ENCODE measurements at regions not wholly inside any gene's neighbourhood (a gene's known extent, or its start where the extent isn't known, plus 50 kb on each side); places are given as distances from the start of the nearest gene placed in this dataset.

- Histone ChIP-seq H3K9me3 (ENCODE audit: low read depth) (no peaks in the 10 kb centered on the region), H3K4me2 (ENCODE audit: unreplicated experiment) (no peak overlapping the region), H3K9ac (no peak overlapping the region), H3K79me2 (ENCODE audit: insufficient read depth) (no peaks in the 10 kb centered on the region), H3K9me2 (ENCODE audit: insufficient read depth) (no peaks in the 10 kb centered on the region), H2AFZ (no peak overlapping the region), H3K36me3 (ENCODE audit: low read depth) (no peaks in the 10 kb centered on the region), H4K20me1 (ENCODE audit: insufficient read depth) (no peaks in the 10 kb centered on the region), H3F3A (ENCODE audit: insufficient read depth) (no peaks in the 10 kb centered on the region), H3K4me1 (ENCODE audit: insufficient read depth) (peaks cover 12% of the 10 kb centered on the region), H3K27me3 (replicated peaks; ENCODE audit: insufficient read depth) (peaks cover 30% of the 10 kb centered on the region), H3K4me3 (no peak overlapping the region), H3K27ac (no peak overlapping the region)
- no peak for TF ChIP-seq EZH2phosphoT487 (IDR thresholded peaks at IDR 0.05; ENCODE audit: insufficient read depth, low read depth)
- TF ChIP-seq EZH2 (IDR thresholded peaks at IDR 0.05; ENCODE audit: insufficient read depth, poor library complexity, severe bottlenecking) = no peak
- in situ Hi-C loops (cut with MboI) = no loop called here
- no peak for DNase-seq
- 70 to 71% methylated on average over 5 of the region's 5 CpGs for WGBS, 2 experiments (ENCODE audit: low coverage in 1 of 2, low lambda C conversion rate in 2 of 2, missing lambda C conversion rate in 2 of 2)
These were observed 209.2 kb downstream of the FOXL1 start for GRCh38 chr16:86787538-86787937.

GRCh38 chr16:86789621-86790051 is 211.3 kb downstream of the FOXL1 start:
- H4K20me1 ChIP-seq (ENCODE audit: insufficient read depth) = no peaks in the 10 kb centered on the region
- H3K27me3 ChIP-seq (replicated peaks; ENCODE audit: insufficient read depth) = peaks cover 50% of the 10 kb centered on the region
- peak; percentile 45 for DNase-seq
- H3K9me2 ChIP-seq (ENCODE audit: insufficient read depth) = no peaks in the 10 kb centered on the region
- H3F3A ChIP-seq (ENCODE audit: insufficient read depth) = no peaks in the 10 kb centered on the region
- no peaks in the 10 kb centered on the region for H3K36me3 ChIP-seq (ENCODE audit: low read depth)
- H3K4me1 ChIP-seq (ENCODE audit: insufficient read depth) = no peaks in the 10 kb centered on the region; the same call in 1 of the 2 replicates
- no peaks in the 10 kb centered on the region for H3K79me2 ChIP-seq (ENCODE audit: insufficient read depth)
- H3K4me3 ChIP-seq = no peak overlapping the region
- in situ Hi-C loops (cut with MboI) = no loop called here
- WGBS, 2 experiments (ENCODE audit: low coverage in 1 of 2, low lambda C conversion rate in 2 of 2, missing lambda C conversion rate in 2 of 2) = 47 to 49% methylated on average over 12 to 13 of the region's 13 CpGs
- no peak for TF ChIP-seq EZH2 (IDR thresholded peaks at IDR 0.05; ENCODE audit: insufficient read depth, poor library complexity, severe bottlenecking)
- no peak overlapping the region for H2AFZ ChIP-seq
- no peak overlapping the region for H3K9ac ChIP-seq
- H3K9me3 ChIP-seq (ENCODE audit: low read depth) = no peaks in the 10 kb centered on the region
- H3K27ac ChIP-seq = no peak overlapping the region
- H3K4me2 ChIP-seq (ENCODE audit: unreplicated experiment) = no peak overlapping the region

- H3K27me3 ChIP-seq (replicated peaks; ENCODE audit: insufficient read depth) = peaks cover 62% of the 10 kb centered on the region
- in situ Hi-C loops (cut with MboI) = no loop called here
- WGBS, 2 experiments (ENCODE audit: low coverage in 1 of 2, low lambda C conversion rate in 2 of 2, missing lambda C conversion rate in 2 of 2) = 64 to 65% methylated on average over 20 of the region's 20 CpGs
- H3K27ac ChIP-seq = no peak overlapping the region
- no peaks in the 10 kb centered on the region for H3K4me1 ChIP-seq (ENCODE audit: insufficient read depth)
- no peak for DNase-seq
- TF ChIP-seq EZH2phosphoT487 (IDR thresholded peaks at IDR 0.05; ENCODE audit: insufficient read depth, low read depth) = no peak
- no peak for TF ChIP-seq EZH2 (IDR thresholded peaks at IDR 0.05; ENCODE audit: insufficient read depth, poor library complexity, severe bottlenecking)
- no peak overlapping the region for H3K4me3 ChIP-seq
- H3K4me2 ChIP-seq (ENCODE audit: unreplicated experiment) = no peak overlapping the region
- no peaks in the 10 kb centered on the region for H3K79me2 ChIP-seq (ENCODE audit: insufficient read depth)
- no peaks in the 10 kb centered on the region for H3K9me2 ChIP-seq (ENCODE audit: insufficient read depth)
- H3K9me3 ChIP-seq (ENCODE audit: low read depth) = no peaks in the 10 kb centered on the region
- no peak overlapping the region for H2AFZ ChIP-seq
- no peaks in the 10 kb centered on the region for H3F3A ChIP-seq (ENCODE audit: insufficient read depth)
- H4K20me1 ChIP-seq (ENCODE audit: insufficient read depth) = no peaks in the 10 kb centered on the region
- no peak overlapping the region for H3K9ac ChIP-seq
- no peaks in the 10 kb centered on the region for H3K36me3 ChIP-seq (ENCODE audit: low read depth)
These were observed 213.1 kb downstream of the FOXL1 start for GRCh38 chr16:86791287-86792035.

- H3K4me1 ChIP-seq (ENCODE audit: insufficient read depth) = no peaks in the 10 kb centered on the region
- H3K4me2 ChIP-seq (ENCODE audit: unreplicated experiment) = no peak overlapping the region
- no peaks in the 10 kb centered on the region for H3K9me2 ChIP-seq (ENCODE audit: insufficient read depth)
- no peaks in the 10 kb centered on the region for H3F3A ChIP-seq (ENCODE audit: insufficient read depth)
- no peaks in the 10 kb centered on the region for H3K79me2 ChIP-seq (ENCODE audit: insufficient read depth)
- no peak overlapping the region for H3K27ac ChIP-seq
- no peaks in the 10 kb centered on the region for H4K20me1 ChIP-seq (ENCODE audit: insufficient read depth)
- no peak for TF ChIP-seq EZH2 (IDR thresholded peaks at IDR 0.05; ENCODE audit: insufficient read depth, poor library complexity, severe bottlenecking)
- no peak for TF ChIP-seq EZH2phosphoT487 (IDR thresholded peaks at IDR 0.05; ENCODE audit: insufficient read depth, low read depth)
- no peak overlapping the region for H3K9ac ChIP-seq
- no peaks in the 10 kb centered on the region for H3K36me3 ChIP-seq (ENCODE audit: low read depth)
- H3K4me3 ChIP-seq = no peak overlapping the region
- H3K9me3 ChIP-seq (ENCODE audit: low read depth) = no peaks in the 10 kb centered on the region
- H3K27me3 ChIP-seq (replicated peaks; ENCODE audit: insufficient read depth) = peaks cover 84% of the 10 kb centered on the region
- H2AFZ ChIP-seq = no peak overlapping the region
- in situ Hi-C loops (cut with MboI) = no loop called here
- DNase-seq = no peak
- 69 to 70% methylated on average over 15 of the region's 15 CpGs for WGBS, 2 experiments (ENCODE audit: low coverage in 1 of 2, low lambda C conversion rate in 2 of 2, missing lambda C conversion rate in 2 of 2)
These were observed 216.0 kb downstream of the FOXL1 start for GRCh38 chr16:86794216-86794864.

Measured in GM23248 (cell line).